Inferior parietal cortex (tissue), 1 donor: ENCODE measurements at regions not wholly inside any gene's neighbourhood (a gene's known extent, or its start where the extent isn't known, plus 50 kb on each side); places are given as distances from the start of the nearest gene placed in this dataset.
A peak's percentile ranks its signal among the peaks of the same experiment; 100 is the strongest.
"Not testable (repeated sequence)": the region's sequence is repeated elsewhere in the genome, so short reads cannot be mapped to it uniquely, and the experiment has no call there.

Experiments used
- DNase-seq: peaks from one replicate; pipeline ENCODE4 v3.0.0-alpha.2; 2016; ENCODE audit errors: extremely low spot score

DNA sequence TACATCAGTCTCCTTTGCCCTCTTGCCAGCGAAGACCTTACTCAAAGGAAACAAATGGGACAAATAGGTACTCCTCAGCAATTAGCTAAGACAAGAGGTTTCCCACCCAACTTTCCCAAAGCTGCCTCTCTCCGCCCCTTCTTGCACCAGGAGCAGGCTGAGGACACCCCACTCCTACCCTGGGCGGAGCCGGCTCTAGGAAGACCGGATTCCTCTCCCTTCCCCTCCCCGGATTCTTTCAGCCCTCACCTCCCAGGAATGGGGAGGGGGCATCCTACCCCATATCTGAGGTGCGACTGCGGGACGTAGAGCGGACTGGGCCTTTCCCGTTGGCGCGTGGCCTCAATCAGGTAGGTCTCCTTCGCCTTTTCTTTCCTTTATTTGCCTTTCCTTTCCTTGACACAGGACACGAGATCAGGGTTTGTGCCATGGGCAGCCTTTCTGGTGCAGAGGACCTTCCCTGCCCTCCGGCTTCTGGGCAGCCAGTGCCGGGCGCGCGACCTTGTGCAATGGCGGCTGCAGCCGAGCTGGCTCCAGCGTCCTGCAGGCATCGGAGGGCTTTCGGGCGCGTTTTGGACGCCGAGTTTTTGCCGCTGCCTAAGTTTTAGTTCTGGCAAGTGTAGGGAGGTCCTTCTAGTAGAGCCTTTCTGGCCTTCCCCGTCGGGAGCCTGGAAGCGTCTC lies 279.9 kb downstream of the PLS3 start:
- DNase-seq, result not testable (repeated sequence)

- not testable (repeated sequence) for DNase-seq
Observed at GRCh38 chrX:115850986-115851385, 290.0 kb downstream of the PLS3 start.

- DNase-seq, result not testable (repeated sequence)
Observed at GRCh38 chrX:115853260-115853659, 292.3 kb downstream of the PLS3 start.

- not testable (repeated sequence) for DNase-seq
Observed at GRCh38 chrX:115881170-115881569, 289.4 kb upstream of the AGTR2 start.

GRCh38 chrX:115884121-115884520 lies 286.4 kb upstream of the AGTR2 start:
- not testable (repeated sequence) for DNase-seq

DNA sequence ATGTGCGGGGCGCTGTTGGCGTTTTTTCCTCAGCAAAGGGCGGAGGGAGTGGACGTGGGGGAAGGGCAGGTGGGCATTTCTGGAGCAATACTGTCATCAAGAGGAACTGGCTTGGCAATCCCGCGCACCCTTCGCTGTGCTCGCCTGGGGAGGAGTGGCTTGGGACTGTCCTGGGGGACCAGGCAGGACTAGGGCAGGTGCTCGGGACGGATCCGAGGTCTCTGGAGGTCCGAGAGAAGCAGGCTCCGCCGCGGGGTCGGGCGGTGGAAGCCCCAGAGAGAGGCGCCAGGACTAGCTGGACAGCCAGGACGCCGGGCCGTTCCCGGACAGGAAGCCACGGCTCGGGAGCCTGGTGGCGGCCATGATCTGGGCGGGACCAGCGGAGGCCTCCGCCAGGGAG lies 282.5 kb upstream of the AGTR2 start:
- not testable (repeated sequence) for DNase-seq

GRCh38 chrX:115888519-115888918 lies 282.0 kb upstream of the AGTR2 start:
- not testable (repeated sequence) for DNase-seq

DNA sequence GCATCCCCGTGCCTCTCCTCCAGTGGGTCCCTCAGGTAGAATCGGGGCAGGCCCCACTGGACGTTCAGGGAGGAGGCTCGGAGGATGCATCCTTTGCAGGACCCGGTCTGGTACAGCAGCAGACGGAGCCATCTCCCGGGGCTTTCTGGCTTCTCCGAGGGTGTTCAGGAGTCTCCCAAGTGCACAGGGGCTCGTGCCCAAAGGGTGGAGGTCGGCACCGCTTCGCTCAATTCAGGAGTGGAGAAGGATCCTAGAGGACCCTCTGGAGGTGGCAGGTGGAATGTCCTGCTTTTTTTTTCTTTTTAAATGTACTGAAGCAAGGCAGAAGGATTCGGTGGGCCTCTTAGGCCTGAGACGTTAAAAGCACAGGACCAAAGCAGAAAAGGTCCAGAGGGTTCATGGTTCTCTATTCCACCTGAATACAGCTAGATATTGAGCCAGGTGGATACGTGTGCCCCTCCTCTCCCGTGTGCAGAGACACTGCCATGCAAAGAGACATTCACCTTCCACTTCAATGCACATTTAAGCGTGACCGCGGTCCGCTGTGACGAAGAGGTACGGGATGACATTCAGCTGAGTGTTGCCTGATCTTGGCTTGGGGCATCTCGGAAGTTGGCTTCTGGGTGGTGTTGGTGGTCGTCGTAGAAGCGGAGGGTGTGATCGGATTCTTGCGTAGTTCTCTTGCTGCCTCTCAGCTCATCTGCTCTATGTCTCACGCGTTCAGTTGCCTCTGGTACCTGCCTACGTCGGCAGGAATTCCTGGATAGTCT lies 281.2 kb upstream of the AGTR2 start:
- DNase-seq, result no peak

DNA sequence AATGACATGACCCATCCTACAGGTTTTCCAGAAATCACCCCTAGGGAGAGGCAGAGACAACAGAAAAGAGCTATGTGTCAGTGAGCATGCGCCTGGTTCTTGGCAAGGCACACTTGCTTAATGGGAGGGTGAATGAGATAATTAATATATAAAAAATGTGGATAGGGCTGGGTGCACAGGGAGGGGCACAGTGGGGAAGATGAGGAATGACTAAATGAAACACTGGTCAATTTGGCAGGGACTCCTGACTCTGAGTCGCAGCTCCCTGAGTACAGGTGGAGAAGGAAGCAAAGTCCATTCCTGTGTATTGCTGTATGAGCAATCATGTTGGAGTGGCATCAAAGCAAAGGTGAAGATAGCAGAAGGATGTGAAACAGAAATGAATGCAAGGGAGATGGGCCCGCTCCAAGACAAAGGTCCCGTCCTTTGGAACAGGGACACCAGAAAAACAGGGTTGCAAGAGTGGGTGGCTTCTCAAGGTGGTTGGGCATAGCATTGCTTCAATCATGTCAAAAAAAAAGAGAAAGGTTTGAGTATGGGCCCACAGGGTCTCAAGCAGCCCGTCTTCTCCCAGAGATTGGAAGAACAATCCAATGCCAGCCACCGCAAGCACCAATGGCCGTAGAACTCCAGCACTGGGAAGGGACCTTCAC lies 278.4 kb upstream of the AGTR2 start:
- DNase-seq, result peak; percentile 3

GRCh38 chrX:115892787-115893671 lies 277.5 kb upstream of the AGTR2 start:
- peak; percentile 57 for DNase-seq

GRCh38 chrX:115894087-115894486 lies 276.5 kb upstream of the AGTR2 start:
- DNase-seq, result peak; percentile 57

- no peak for DNase-seq
Observed at GRCh38 chrX:115895678-115896329, 274.7 kb upstream of the AGTR2 start.

- no peak for DNase-seq
Observed at GRCh38 chrX:115896362-115896761, 274.2 kb upstream of the AGTR2 start.

DNA sequence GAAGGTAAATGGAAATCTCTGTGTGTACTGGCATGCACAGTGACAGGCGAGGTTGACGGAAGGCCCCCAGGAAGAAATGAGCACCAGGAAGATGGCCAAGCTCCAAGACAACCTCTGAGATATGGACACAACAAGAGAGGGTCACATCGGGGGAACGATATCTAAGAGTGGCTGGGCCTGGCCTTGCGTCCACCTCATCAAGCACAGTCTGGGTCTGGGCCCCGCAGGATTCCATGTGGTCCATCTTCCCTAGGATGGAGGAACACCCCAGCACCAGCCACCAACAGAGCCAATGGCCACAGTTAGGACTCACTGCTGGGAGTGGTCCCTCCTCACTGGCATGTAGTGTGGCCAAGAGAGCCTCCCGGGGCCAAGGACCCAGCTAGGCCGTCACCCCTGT lies 272.6 kb upstream of the AGTR2 start:
- DNase-seq, result no peak

DNA sequence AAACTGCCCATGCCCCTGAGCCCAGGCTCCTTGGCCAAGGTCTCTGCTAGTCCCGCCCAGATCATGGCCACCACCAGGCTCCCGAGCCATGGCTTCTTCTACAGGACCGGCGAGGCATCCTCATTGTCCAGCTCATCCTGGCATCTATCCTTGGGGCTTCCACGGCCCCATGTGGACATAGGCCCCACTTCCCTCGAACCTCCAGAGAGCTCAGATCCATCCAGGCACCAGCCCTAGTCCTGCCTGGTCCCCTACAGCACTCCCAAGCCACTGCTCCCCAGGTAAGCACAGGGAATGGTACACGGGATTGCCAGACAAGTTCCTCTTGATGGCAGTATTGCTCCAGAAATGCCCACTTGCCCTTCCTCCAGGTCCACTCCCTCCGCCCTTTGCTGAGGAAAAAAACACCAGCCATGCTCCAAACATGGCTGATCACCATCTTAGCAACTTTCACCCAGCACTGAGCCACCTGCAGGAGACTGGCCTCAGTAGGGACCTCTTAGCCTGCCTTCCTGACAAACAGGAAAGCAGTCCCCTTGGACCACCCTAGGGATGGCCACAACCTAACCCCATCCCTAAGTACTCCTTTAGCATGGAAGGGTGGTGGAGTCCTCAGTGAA lies 272.1 kb upstream of the AGTR2 start:
- DNase-seq, result peak; percentile 65

DNA sequence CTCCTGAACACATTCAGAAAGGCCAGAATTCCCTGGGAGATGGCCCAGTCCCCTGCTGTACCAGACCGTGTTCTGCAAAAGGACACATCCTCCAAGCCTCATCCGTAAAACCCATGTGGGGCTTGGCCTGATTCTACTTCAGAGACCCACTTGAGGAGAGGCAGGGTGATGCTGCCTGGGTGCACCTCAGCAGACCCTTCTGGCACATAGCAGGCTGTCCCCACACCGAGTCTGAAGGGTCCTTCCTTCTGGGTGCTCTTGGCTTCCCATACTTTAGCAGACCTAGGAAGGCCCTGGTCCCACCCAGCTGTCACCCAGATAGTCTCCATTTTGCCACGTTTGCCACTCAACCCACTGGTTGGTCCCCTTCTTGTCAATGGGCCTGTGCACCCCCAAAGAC lies 270.1 kb upstream of the AGTR2 start:
- DNase-seq, result no peak

DNA sequence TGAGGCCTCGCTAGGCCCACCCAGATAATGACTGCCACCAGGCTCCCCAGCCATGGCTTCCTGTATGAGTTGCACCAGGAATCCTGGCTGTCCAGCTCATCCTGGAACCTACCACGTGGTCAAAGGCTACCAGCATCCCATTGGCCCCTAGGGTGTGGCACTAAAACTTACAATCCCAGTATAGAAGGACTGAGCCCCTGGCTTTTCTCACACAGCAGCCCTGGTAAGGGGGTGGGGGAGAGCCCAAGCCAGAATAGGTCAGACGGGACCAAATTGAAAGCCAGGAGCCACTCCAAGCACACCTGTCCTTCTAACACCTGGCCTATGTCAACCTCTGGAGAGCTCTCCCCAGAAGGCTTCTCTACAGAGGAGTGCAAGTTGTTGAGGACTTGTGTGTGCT lies 269.3 kb upstream of the AGTR2 start:
- no peak for DNase-seq

- no peak for DNase-seq
Observed at GRCh38 chrX:115902995-115903394, 267.5 kb upstream of the AGTR2 start.

- DNase-seq, result no peak
Observed at GRCh38 chrX:115906276-115906675, 264.3 kb upstream of the AGTR2 start.

GRCh38 chrX:115906881-115907280 lies 263.7 kb upstream of the AGTR2 start:
- no peak for DNase-seq

DNA sequence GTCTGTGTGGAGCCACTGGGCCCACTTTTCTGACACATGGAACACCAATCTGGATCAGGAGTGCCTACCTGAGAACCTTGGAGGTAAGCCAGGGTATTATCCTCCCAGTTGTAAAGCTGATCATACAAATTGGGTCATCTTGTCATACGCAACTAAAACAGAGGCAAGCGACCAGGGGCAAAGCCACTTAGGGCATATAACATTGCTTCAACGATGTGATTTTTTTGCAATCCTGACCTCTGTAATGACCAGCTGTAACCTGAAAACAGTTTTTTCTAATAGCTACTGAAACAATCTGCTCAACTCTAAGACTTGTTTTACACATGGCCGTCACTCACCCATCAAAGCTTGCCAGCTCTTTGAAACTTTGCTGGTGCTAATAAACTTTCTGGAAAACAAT lies 261.5 kb upstream of the AGTR2 start:
- no peak for DNase-seq
